Right atrium auricular region (tissue), 2 donors: ENCODE measurements at regions not wholly inside any gene's neighbourhood (a gene's known extent, or its start where the extent isn't known, plus 50 kb on each side); places are given as distances from the start of the nearest gene placed in this dataset.

Source experiments
- DNase-seq: peaks from one replicate; pipeline ENCODE4 v3.0.0-alpha.2; 2019; ENCODE audit warnings: low spot score
- H3K27ac ChIP-seq, 2 donors: fragments of 200-600 bp; sonication (generic); 1 replicate in 1 of 2; 2 replicates in 1 of 2; pipeline ENCODE4 v1.5.1; 2016 to 2019
- H3K27me3 ChIP-seq, 2 donors: fragments of 200-600 bp; sonication (generic); one replicate each; pipeline versions ENCODE4 v1.5.1 to v1.6.0; 2017 to 2019
- H3K36me3 ChIP-seq: fragments of 200-600 bp; sonication (generic); one replicate; pipeline ENCODE4 v1.5.1; 2016
- H3K4me1 ChIP-seq, 2 donors: fragments of 200-600 bp; sonication (generic); one replicate each; pipeline versions ENCODE4 v1.5.1 to v1.6.0; 2017 to 2019
- H3K4me3 ChIP-seq, 2 donors: fragments of 200-600 bp; sonication (generic); 1 replicate in 1 of 2; 2 replicates in 1 of 2; pipeline ENCODE4 v1.5.1; 2017 to 2019; ENCODE audit warnings: mild to moderate bottlenecking in 1 of 2, moderate library complexity in 1 of 2
- H3K9me3 ChIP-seq, 2 donors: fragments of 200-600 bp; sonication (generic); one replicate each; pipeline ENCODE4 v1.5.1; 2019
- TF ChIP-seq, protein P1 (sequence below), 2 donors: fragments of 200-600 bp; sonication (generic); IDR thresholded peaks; one replicate each; pipeline ENCODE4 v1.5.1; 2019; ENCODE audit warnings: antibody characterized with exemption in 2 of 2

DNA sequence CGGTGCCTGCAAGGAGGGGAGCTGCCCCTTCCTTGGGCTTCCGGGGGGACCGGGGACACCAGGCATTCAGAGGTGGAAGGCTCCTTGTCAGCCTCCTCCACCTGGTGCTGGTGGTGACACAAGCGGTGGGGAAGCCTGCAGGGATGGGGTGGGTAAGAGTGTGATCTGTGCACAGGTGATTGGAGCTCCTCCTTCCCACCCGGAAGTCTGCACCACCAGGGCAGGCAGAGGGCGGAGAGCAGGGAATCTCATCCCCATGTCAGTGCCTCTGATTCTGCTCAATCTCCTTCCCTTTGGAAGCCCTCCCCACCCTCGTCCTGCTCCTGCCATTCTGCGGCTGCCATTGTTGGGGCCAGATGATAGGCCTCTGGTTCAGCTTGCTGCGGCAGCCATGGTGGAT lies 238.1 kb upstream of the CRY1 start:
- H3K27me3 ChIP-seq = no peaks in the 10 kb centered on the region

DNA sequence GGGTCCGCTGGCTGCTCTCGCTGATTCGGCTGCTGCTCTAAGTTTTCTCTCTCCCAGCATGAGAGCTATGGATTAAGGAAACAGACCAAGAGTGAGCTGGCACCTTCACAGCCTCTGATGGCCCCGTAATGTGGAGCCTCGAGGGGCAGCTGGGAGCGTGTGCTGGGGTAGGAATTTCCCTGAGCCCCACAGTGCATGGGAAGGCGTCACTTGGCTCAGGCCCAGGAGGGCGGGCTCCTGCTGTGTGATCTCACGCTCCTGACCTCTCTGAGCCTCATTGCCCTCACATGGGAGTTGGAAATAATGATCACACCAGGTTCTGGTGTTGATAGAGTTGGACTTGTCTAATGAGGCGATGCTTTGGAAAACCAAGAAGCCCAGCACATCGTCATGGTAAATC lies 238.6 kb upstream of the CRY1 start:
- no peak for DNase-seq
- Histone ChIP-seq H3K9me3 (no peaks in the 10 kb centered on the region), H3K4me1 (no peaks in the 10 kb centered on the region), H3K4me3 (no peak overlapping the region), H3K36me3 (no peaks in the 10 kb centered on the region), H3K27me3 (no peaks in the 10 kb centered on the region), H3K27ac (no peak overlapping the region)
- TF ChIP-seq, protein P1, sequence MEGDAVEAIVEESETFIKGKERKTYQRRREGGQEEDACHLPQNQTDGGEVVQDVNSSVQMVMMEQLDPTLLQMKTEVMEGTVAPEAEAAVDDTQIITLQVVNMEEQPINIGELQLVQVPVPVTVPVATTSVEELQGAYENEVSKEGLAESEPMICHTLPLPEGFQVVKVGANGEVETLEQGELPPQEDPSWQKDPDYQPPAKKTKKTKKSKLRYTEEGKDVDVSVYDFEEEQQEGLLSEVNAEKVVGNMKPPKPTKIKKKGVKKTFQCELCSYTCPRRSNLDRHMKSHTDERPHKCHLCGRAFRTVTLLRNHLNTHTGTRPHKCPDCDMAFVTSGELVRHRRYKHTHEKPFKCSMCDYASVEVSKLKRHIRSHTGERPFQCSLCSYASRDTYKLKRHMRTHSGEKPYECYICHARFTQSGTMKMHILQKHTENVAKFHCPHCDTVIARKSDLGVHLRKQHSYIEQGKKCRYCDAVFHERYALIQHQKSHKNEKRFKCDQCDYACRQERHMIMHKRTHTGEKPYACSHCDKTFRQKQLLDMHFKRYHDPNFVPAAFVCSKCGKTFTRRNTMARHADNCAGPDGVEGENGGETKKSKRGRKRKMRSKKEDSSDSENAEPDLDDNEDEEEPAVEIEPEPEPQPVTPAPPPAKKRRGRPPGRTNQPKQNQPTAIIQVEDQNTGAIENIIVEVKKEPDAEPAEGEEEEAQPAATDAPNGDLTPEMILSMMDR (IDR thresholded peaks at IDR 0.05) = no peak

More for the DNA sequence above, 238.1 kb upstream of the CRY1 start:
- H3K27ac ChIP-seq = no peak overlapping the region
- no peak overlapping the region for H3K4me3 ChIP-seq
- H3K4me1 ChIP-seq = no peaks in the 10 kb centered on the region
- TF ChIP-seq, protein P1 (IDR thresholded peaks at IDR 0.05) = no peak
- H3K9me3 ChIP-seq = no peaks in the 10 kb centered on the region
- no peak for DNase-seq
- H3K36me3 ChIP-seq = no peaks in the 10 kb centered on the region

DNA sequence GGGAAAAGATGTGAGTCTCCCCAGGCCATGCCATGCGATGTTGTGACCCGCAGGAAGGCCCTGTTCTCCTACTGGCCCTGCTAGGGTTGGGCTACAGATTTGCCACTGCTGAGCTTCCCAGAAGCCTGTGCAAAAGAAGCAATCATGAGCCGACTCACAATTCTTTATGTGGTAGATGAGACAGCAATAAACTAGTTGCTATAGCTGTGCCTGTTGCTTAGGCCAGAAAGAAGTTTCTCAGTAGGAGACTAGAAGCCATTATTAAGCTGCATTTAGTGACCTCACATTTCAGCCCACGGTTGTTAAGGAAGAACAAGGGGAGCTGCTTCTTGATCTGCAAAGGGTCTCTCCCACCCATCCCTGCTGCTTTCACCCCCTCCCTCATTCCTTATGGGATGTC lies 239.4 kb upstream of the CRY1 start:
- Histone ChIP-seq H3K27ac (no peak overlapping the region), H3K9me3 (no peaks in the 10 kb centered on the region), H3K4me3 (no peak overlapping the region), H3K27me3 (no peaks in the 10 kb centered on the region), H3K4me1 (no peaks in the 10 kb centered on the region), H3K36me3 (no peaks in the 10 kb centered on the region)
- TF ChIP-seq, protein P1 (IDR thresholded peaks at IDR 0.05) = no peak
- no peak for DNase-seq

DNA sequence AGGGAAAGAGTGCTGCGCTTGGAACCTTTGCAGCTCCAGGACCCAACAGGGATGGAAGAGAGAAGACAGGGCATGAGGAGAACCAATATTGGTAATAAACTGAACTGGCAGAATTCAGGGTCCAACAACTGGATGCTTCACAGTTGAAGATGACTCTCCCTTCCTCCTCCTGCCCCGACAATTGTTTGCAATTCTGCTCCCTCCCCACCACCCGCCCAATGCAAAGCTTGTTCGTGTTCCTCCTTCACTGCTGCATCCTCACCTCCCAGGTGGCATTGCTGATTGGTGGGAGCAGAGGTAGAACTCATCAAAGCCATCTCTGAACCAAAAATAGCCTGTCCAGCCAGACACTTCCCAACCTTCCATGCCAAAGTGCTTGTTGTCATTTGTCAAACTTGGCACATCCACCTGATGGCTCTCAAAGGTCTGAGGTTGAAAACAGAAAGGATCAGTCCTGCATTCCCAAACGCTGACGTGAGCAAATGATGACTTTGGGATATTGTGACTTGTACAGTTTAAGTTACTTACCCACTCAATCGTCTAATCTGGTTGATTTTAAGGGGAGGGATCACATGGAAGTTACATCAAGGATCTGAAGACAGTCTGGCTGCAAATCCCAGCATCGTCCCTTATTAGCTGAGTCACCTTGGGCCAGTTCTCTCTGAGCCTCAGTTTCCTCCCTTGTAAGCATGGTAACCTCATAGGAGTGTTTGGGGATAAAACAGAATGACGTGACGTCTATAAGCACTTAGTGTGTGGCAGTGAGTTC lies 242.6 kb upstream of the CRY1 start:
- TF ChIP-seq, protein P1 (IDR thresholded peaks at IDR 0.05) = no peak
- Histone ChIP-seq H3K4me1 (no peaks in the 10 kb centered on the region), H3K9me3 (no peaks in the 10 kb centered on the region)

DNA sequence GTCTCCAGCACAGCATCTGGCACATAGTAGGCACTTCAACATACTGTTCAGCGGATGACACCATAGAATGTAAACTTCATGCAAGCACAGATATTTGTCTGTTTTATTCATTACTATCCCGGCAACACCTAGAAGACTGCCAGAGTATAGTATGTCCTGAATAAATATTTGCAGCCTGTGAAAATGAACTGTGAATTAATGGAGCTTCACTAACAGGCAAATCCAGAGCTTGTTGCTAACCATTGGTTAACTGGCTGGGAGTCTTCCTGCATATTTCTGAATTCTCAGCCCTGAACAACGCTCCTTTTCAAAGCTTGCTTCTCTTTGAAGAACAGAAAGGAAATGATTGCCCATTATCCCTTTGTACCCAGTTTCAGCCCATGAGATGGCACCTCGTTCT lies 243.3 kb upstream of the CRY1 start:
- Histone ChIP-seq H3K27me3 (no peaks in the 10 kb centered on the region), H3K4me1 (no peaks in the 10 kb centered on the region), H3K4me3 (no peak overlapping the region), H3K36me3 (no peaks in the 10 kb centered on the region), H3K9me3 (no peaks in the 10 kb centered on the region), H3K27ac (no peak overlapping the region)
- DNase-seq = no peak
- TF ChIP-seq, protein P1 (IDR thresholded peaks at IDR 0.05) = no peak

More for the DNA sequence above, 242.6 kb upstream of the CRY1 start:
- H3K4me3 ChIP-seq = no peak overlapping the region
- no peak overlapping the region for H3K27ac ChIP-seq
- no peak for DNase-seq
- no peaks in the 10 kb centered on the region for H3K27me3 ChIP-seq
- H3K36me3 ChIP-seq = no peaks in the 10 kb centered on the region
